IMR-90 (cell line): ENCODE measurements at regions not wholly inside any gene's neighbourhood (a gene's known extent, or its start where the extent isn't known, plus 50 kb on each side); places are given as distances from the start of the nearest gene placed in this dataset.

Experiments
- ATAC-seq: fragments of 200-7000 bp; cut with Tn5 transposase; 2 replicates; pipeline ENCODE4 v1.9.1; 2020; ENCODE audit warnings: low read depth, mild to moderate bottlenecking, moderate library complexity
- BruUV-seq: library from RNA; stranded (reverse); fragments of 400-500 nt; replicated peaks from 2 replicates; lab custom pipeline; 2021; lab: Mats Ljungman, UMichigan
- CTCF ChIA-PET: fragments of 300-600 bp; formaldehyde crosslinking; extraction: SDS; loops from one replicate; lab custom pipeline; 2021; ENCODE audit warnings: antibody characterized with exemption; lab: Yijun Ruan, JAX
- POLR2A ChIA-PET: fragments of 300-600 bp; sonication (Branson Sonifier 250); formaldehyde crosslinking; loops from one replicate; lab custom pipeline; 2022; ENCODE audit warnings: antibody characterized with exemption; ENCODE audit not compliant: unreplicated experiment; lab: Charles Lee
- DNase-seq: peaks from one replicate; pipeline ENCODE4 v3.0.0; 2013
- H2AFZ ChIP-seq: replicated peaks from 2 replicates; pipeline ENCODE3; 2013; ENCODE audit warnings: low read length, mild to moderate bottlenecking; ENCODE audit not compliant: poor library complexity
- H2AK5ac ChIP-seq: 2 replicates; pipeline ENCODE4 v1.6.1; 2013; ENCODE audit warnings: low read depth, low read length, inconsistent platforms
- H2AK9ac ChIP-seq: replicated peaks from 2 replicates; pipeline ENCODE3; 2013; ENCODE audit warnings: mild to moderate bottlenecking, low read depth, low read length, moderate library complexity; ENCODE audit not compliant: poor library complexity
- H2BK120ac ChIP-seq: 2 replicates; pipeline ENCODE4 v1.6.1; 2013; ENCODE audit warnings: low read depth, low read length, inconsistent platforms
- H2BK15ac ChIP-seq: 3 replicates; pipeline ENCODE4 v1.6.1; 2013; ENCODE audit warnings: low read depth, low read length, inconsistent platforms
- H2BK20ac ChIP-seq: 2 replicates; pipeline ENCODE4 v1.6.1; 2013; ENCODE audit warnings: low read depth, mild to moderate bottlenecking, inconsistent platforms, low read length, moderate library complexity
- H2BK5ac ChIP-seq: 2 replicates; pipeline ENCODE4 v1.6.1; 2013; ENCODE audit warnings: mild to moderate bottlenecking, low read depth, low read length, inconsistent platforms; ENCODE audit not compliant: poor library complexity, severe bottlenecking
- H3K14ac ChIP-seq: replicated peaks from 2 replicates; pipeline ENCODE4 v1.6.1; 2013; ENCODE audit warnings: low read depth, low read length, inconsistent platforms
- H3K18ac ChIP-seq: 2 replicates; pipeline ENCODE4 v1.6.1; 2013; ENCODE audit warnings: low read depth, low read length, control low read depth
- H3K23ac ChIP-seq: 2 replicates; pipeline ENCODE4 v1.6.1; 2013; ENCODE audit warnings: low read depth, low read length, inconsistent platforms
- H3K27ac ChIP-seq: 2 replicates; pipeline ENCODE4 v1.5.1; 2013; ENCODE audit warnings: mild to moderate bottlenecking, control low read depth, low read length; ENCODE audit not compliant: insufficient read depth
- H3K27me3 ChIP-seq: 2 replicates; pipeline ENCODE4 v1.6.1; 2013; ENCODE audit warnings: low read length; ENCODE audit not compliant: control insufficient read depth, insufficient read depth
- H3K36me3 ChIP-seq: 2 replicates; pipeline ENCODE4 v1.6.1; 2013; ENCODE audit warnings: low read length, mixed read lengths; ENCODE audit not compliant: control insufficient read depth, insufficient read depth
- H3K4ac ChIP-seq: 2 replicates; pipeline ENCODE4 v1.6.1; 2013; ENCODE audit warnings: low read depth, low read length, inconsistent platforms
- H3K4me1 ChIP-seq: 2 replicates; pipeline ENCODE4 v1.6.1; 2013; ENCODE audit warnings: low read length, mixed read lengths; ENCODE audit not compliant: control insufficient read depth, insufficient read depth
- H3K4me2 ChIP-seq: 2 replicates; pipeline ENCODE4 v1.6.1; 2013; ENCODE audit warnings: low read depth, mild to moderate bottlenecking, control low read depth, low read length, moderate library complexity
- H3K4me3 ChIP-seq: 2 replicates; pipeline ENCODE4 v1.5.1; 2013; ENCODE audit warnings: low read depth, mild to moderate bottlenecking, control low read depth, low read length, moderate library complexity; ENCODE audit not compliant: insufficient read depth
- H3K56ac ChIP-seq: 2 replicates; pipeline ENCODE4 v1.6.1; 2013; ENCODE audit warnings: low read length, inconsistent platforms; ENCODE audit not compliant: insufficient read depth; ENCODE audit errors: extremely low read depth
- H3K79me1 ChIP-seq, 2 experiments: 2 replicates each; pipeline ENCODE4 v1.6.1; 2013; ENCODE audit warnings: low read length in 2 of 2, inconsistent platforms in 1 of 2, low read depth in 1 of 2
- H3K9ac ChIP-seq: 2 replicates; pipeline ENCODE4 v1.6.1; 2013; ENCODE audit warnings: low read depth, low read length, control low read depth
- H3K9me1 ChIP-seq: 2 replicates; pipeline ENCODE4 v1.6.1; 2013; ENCODE audit warnings: low read length, inconsistent platforms; ENCODE audit not compliant: insufficient read depth
- H3K9me3 ChIP-seq: 2 replicates; pipeline ENCODE4 v1.6.1; 2013; ENCODE audit warnings: low read length; ENCODE audit not compliant: control insufficient read depth, insufficient read depth
- H4K20me1 ChIP-seq: 2 replicates; pipeline ENCODE4 v1.6.1; 2013; ENCODE audit warnings: low read length, inconsistent platforms; ENCODE audit not compliant: insufficient read depth
- H4K5ac ChIP-seq: 2 replicates; pipeline ENCODE4 v1.6.1; 2013; ENCODE audit warnings: mild to moderate bottlenecking, low read depth, low read length, control low read depth
- H4K8ac ChIP-seq, 2 experiments: 2 replicates each; pipeline ENCODE4 v1.6.1; 2013; ENCODE audit warnings: low read depth in 2 of 2, low read length in 2 of 2, control low read depth in 1 of 2, inconsistent platforms in 1 of 2
- H4K91ac ChIP-seq: 2 replicates; pipeline ENCODE4 v1.6.1; 2013; ENCODE audit warnings: low read depth, low read length, inconsistent platforms; ENCODE audit not compliant: insufficient read depth
- CEBPB ChIP-seq: IDR thresholded peaks from 2 replicates; pipeline ENCODE4 v1.6.1; 2012; ENCODE audit warnings: low read depth, low read length, improper control_type of control experiment
- SMC3 ChIP-seq: fragments of 150-350 bp; IDR thresholded peaks from 2 replicates; pipeline ENCODE4 v1.6.1; 2016; ENCODE audit warnings: low read depth, mild to moderate bottlenecking, antibody characterized with exemption, low read length, moderate library complexity
- WGBS, 2 experiments: methylation state at CpG; one replicate each; pipeline versions ENCODE4 v1.1.5 to v1.1.7; 2013; ENCODE audit warnings: missing lambda C conversion rate in 2 of 2; ENCODE audit not compliant: insufficient read length in 1 of 2; ENCODE audit errors: extremely low coverage in 2 of 2; 5-methylcytosine and 5-hydroxymethylcytosine counted together
- dilution Hi-C: fragments of 300-500 bp; cut with HindIII; formaldehyde crosslinking; loops from one replicate; pipeline ENCODE4 v1.14.3; 2018; ENCODE audit warnings: low sequenced_read_pairs; ENCODE audit not compliant: unreplicated experiment
- in situ Hi-C: fragments of 300-500 bp; cut with MboI; formaldehyde crosslinking; loops from 3 replicates; pipeline ENCODE4 v1.14.3; 2019; ENCODE audit warnings: low sequenced_read_pairs, inconsistent platforms, mixed read lengths
- intact Hi-C: fragments of 100-400 bp; cut with micrococcal nuclease; formaldehyde crosslinking; loops from 2 replicates; pipeline ENCODE4 v1.10.0; 2022

- H2BK5ac ChIP-seq, result peak overlapping the region; percentile 33
- peaks cover 15% of the 10 kb centered on the region for H3K9me1 ChIP-seq
- peak overlapping the region in 1 of 2 experiments; percentile 29; a peak in 1 of 4 replicates for H4K8ac ChIP-seq
- H4K20me1 ChIP-seq, result no peaks in the 10 kb centered on the region
- WGBS, 2 experiments, result no CpG with 5 or more reads among the region's 1 CpG
- ChIA-PET POLR2A (interaction anchor here (0.6 to 0.7 kb wide), 3 partner anchors 65 to 93 kb away, joined by 3 to 5 read pairs (median 3); no protein-coding TSS in a partner anchor), CTCF (interaction anchor here (0.5 to 2.0 kb wide), 2 partner anchors 26 to 227 kb away, joined by 3 to 10 read pairs; no protein-coding TSS in a partner anchor)
- H2BK120ac ChIP-seq, result peak overlapping the region; percentile 52
- 0 out of 2 replicates have a peak overlapping the region, but pooled peaks have one; percentile 2 for H3K23ac ChIP-seq
- DNase-seq (no peak), ATAC-seq (no peak)
- H2AFZ ChIP-seq, result no peak overlapping the region
- no peak overlapping the region for H3K4me2 ChIP-seq
- in situ Hi-C loops, result loop anchor here (10.0 kb wide), 2 partner anchors 191 to 231 kb away; no protein-coding TSS in a partner anchor
- no peak overlapping the region for H2AK9ac ChIP-seq
- dilution Hi-C loops, result no loop called here
- no peak overlapping the region for H3K18ac ChIP-seq
- H3K4ac ChIP-seq, result peak overlapping the region; percentile 45
- H3K4me1 ChIP-seq, result peaks cover 21% of the 10 kb centered on the region
- H3K14ac ChIP-seq, result no peak overlapping the region
- no peak overlapping the region for H3K4me3 ChIP-seq
- intact Hi-C loops, result loop anchor here (5.0 to 10.0 kb wide), 4 partner anchors 48 to 491 kb away; partner anchors contain the start of gene YWHAQ
- H3K27ac ChIP-seq, result no peak overlapping the region
- no peak overlapping the region for H3K56ac ChIP-seq
- BruUV-seq, result no TSS peak
- H4K5ac ChIP-seq, result no peak overlapping the region
- no peaks in the 10 kb centered on the region for H3K27me3 ChIP-seq
- H3K36me3 ChIP-seq, result no peaks in the 10 kb centered on the region
- peak overlapping the region; percentile 86 for H2AK5ac ChIP-seq
- peak overlapping the region; percentile 21; the same call in 1 of the 2 replicates for H4K91ac ChIP-seq
- peak overlapping the region; percentile 84; the same call in 1 of the 3 replicates for H2BK15ac ChIP-seq
- H3K9ac ChIP-seq, result no peak overlapping the region
- no peaks in the 10 kb centered on the region for H3K9me3 ChIP-seq
- TF ChIP-seq SMC3 (no peak), CEBPB (peak; percentile 55; the same call in 1 of the 2 replicates)
- H2BK20ac ChIP-seq, result peak overlapping the region; percentile 5; the same call in 1 of the 2 replicates
- H3K79me1 ChIP-seq, result peaks cover 0 to 9% of the 10 kb centered on the region in 2 experiments; a peak in 1 of 4 replicates
Measured at GRCh38 chr2:9144046-9144445, 62.6 kb upstream of the ASAP2 start.
